ENCODE measurements at regions not wholly inside any gene's neighbourhood (a gene's known extent, or its start where the extent isn't known, plus 50 kb on each side); places are given as distances from the start of the nearest gene placed in this dataset.

- TF ChIP-seq CTCF (IDR thresholded peaks at IDR 0.05; ENCODE audit: unreplicated experiment) = no peak
- Mint-ChIP-seq H3K27me3 (ENCODE audit: insufficient read depth, unreplicated experiment) (peaks cover 24% of the 10 kb centered on the region), H3K9me3 (ENCODE audit: unreplicated experiment) (no peaks in the 10 kb centered on the region)
These were observed 277.2 kb downstream of the EIPR1 start for GRCh38 chr2:3100386-3100785.

GRCh38 chr2:3099860-3100234, 277.8 kb downstream of the EIPR1 start:
- no peaks in the 10 kb centered on the region for H3K9me3 Mint-ChIP-seq (ENCODE audit: unreplicated experiment)
- no peak for DNase-seq (ENCODE audit: unreplicated experiment)
- H3K4me3 Mint-ChIP-seq (ENCODE audit: unreplicated experiment) = no peak overlapping the region
- no peaks in the 10 kb centered on the region for H3K36me3 Mint-ChIP-seq (ENCODE audit: insufficient read depth, unreplicated experiment)
- no peak overlapping the region for H3K27ac Mint-ChIP-seq (ENCODE audit: low read depth, unreplicated experiment)
- POLR2A ChIA-PET = no interaction called here
- no TSS peak for BruUV-seq (replicated peaks)
- no peak for TF ChIP-seq CTCF (IDR thresholded peaks at IDR 0.05; ENCODE audit: unreplicated experiment)
- intact Hi-C loops (cut with micrococcal nuclease) = no loop called here
- H3K27me3 Mint-ChIP-seq (ENCODE audit: insufficient read depth, unreplicated experiment) = peaks cover 27% of the 10 kb centered on the region
- H3K4me1 Mint-ChIP-seq (ENCODE audit: insufficient read depth, unreplicated experiment) = no peaks in the 10 kb centered on the region
- CTCF ChIA-PET = no interaction called here

More at GRCh38 chr2:3100386-3100785, 277.2 kb downstream of the EIPR1 start:
- no peaks in the 10 kb centered on the region for H3K36me3 Mint-ChIP-seq (ENCODE audit: insufficient read depth, unreplicated experiment)
- peaks cover 2% of the 10 kb centered on the region for H3K4me1 Mint-ChIP-seq (ENCODE audit: insufficient read depth, unreplicated experiment)
- ChIA-PET CTCF (interaction anchor here (0.6 kb wide), 1 partner anchor 373 kb away, joined by 3 read pairs; no protein-coding TSS in a partner anchor), POLR2A (no interaction called here)
- no peak overlapping the region for H3K27ac Mint-ChIP-seq (ENCODE audit: low read depth, unreplicated experiment)
- H3K4me3 Mint-ChIP-seq (ENCODE audit: unreplicated experiment) = no peak overlapping the region
- no TSS peak for BruUV-seq (replicated peaks)
- intact Hi-C loops (cut with micrococcal nuclease) = no loop called here
- DNase-seq (ENCODE audit: unreplicated experiment) = no peak

- BruUV-seq (replicated peaks) = no TSS peak
- Mint-ChIP-seq H3K36me3 (ENCODE audit: insufficient read depth, unreplicated experiment) (no peaks in the 10 kb centered on the region), H3K27ac (ENCODE audit: low read depth, unreplicated experiment) (no peak overlapping the region), H3K4me3 (ENCODE audit: unreplicated experiment) (no peak overlapping the region), H3K4me1 (ENCODE audit: insufficient read depth, unreplicated experiment) (no peaks in the 10 kb centered on the region), H3K9me3 (ENCODE audit: unreplicated experiment) (no peaks in the 10 kb centered on the region), H3K27me3 (ENCODE audit: insufficient read depth, unreplicated experiment) (peaks cover 29% of the 10 kb centered on the region)
- TF ChIP-seq CTCF (IDR thresholded peaks at IDR 0.05; ENCODE audit: unreplicated experiment) = no peak
- DNase-seq (ENCODE audit: unreplicated experiment) = no peak
- intact Hi-C loops (cut with micrococcal nuclease) = no loop called here
- CTCF ChIA-PET = no interaction called here
- POLR2A ChIA-PET = no interaction called here
These were observed 278.3 kb downstream of the EIPR1 start for GRCh38 chr2:3099145-3099859.

GRCh38 chr2:3098231-3098630, 279.4 kb downstream of the EIPR1 start:
- ChIA-PET POLR2A (no interaction called here), CTCF (interaction anchor here (1.1 kb wide), 1 partner anchor 978 kb away, joined by 4 read pairs; no protein-coding TSS in a partner anchor)
- Mint-ChIP-seq H3K36me3 (ENCODE audit: insufficient read depth, unreplicated experiment) (no peaks in the 10 kb centered on the region), H3K27ac (ENCODE audit: low read depth, unreplicated experiment) (no peak overlapping the region), H3K27me3 (ENCODE audit: insufficient read depth, unreplicated experiment) (peaks cover 26% of the 10 kb centered on the region), H3K9me3 (ENCODE audit: unreplicated experiment) (no peaks in the 10 kb centered on the region), H3K4me3 (ENCODE audit: unreplicated experiment) (no peak overlapping the region), H3K4me1 (ENCODE audit: insufficient read depth, unreplicated experiment) (no peaks in the 10 kb centered on the region)
- TF ChIP-seq CTCF (IDR thresholded peaks at IDR 0.05; ENCODE audit: unreplicated experiment) = no peak
- intact Hi-C loops (cut with micrococcal nuclease) = no loop called here
- no peak for DNase-seq (ENCODE audit: unreplicated experiment)
- no TSS peak for BruUV-seq (replicated peaks)

Data from MCF 10A (cell line).